ENCODE measurements at regions not wholly inside any gene's neighbourhood (a gene's known extent, or its start where the extent isn't known, plus 50 kb on each side); places are given as distances from the start of the nearest gene placed in this dataset.

GRCh38 chr20:6483727-6484126 lies 283.8 kb upstream of the BMP2 start:
- no peak for DNase-seq

- no peak for DNase-seq
Measured at GRCh38 chr20:6482486-6482885, 285.0 kb upstream of the BMP2 start.

GRCh38 chr20:6480328-6481200 lies 286.9 kb upstream of the BMP2 start:
- no peak for DNase-seq

GRCh38 chr20:6473197-6473596 lies 294.3 kb upstream of the BMP2 start:
- no peak for DNase-seq

- DNase-seq = no peak
Measured at GRCh38 chr20:6471871-6472270, 295.6 kb upstream of the BMP2 start.

GRCh38 chr20:6471110-6471647 lies 296.3 kb upstream of the BMP2 start:
- DNase-seq = no peak

- DNase-seq = no peak
Measured at GRCh38 chr20:6469695-6470094, 297.8 kb upstream of the BMP2 start.

GRCh38 chr20:6468423-6469116 lies 298.9 kb upstream of the BMP2 start:
- no peak for DNase-seq

GRCh38 chr20:6467562-6467961 lies 299.9 kb upstream of the BMP2 start:
- DNase-seq = no peak

GRCh38 chr20:6466075-6466810 lies 301.2 kb upstream of the BMP2 start:
- DNase-seq = no peak

GRCh38 chr20:6450841-6451240 lies 316.6 kb upstream of the BMP2 start:
- no peak for DNase-seq

GRCh38 chr20:6440443-6440799 lies 317.6 kb upstream of the FERMT1 start:
- DNase-seq = no peak

- DNase-seq = no peak
Measured at GRCh38 chr20:6439737-6440442, 317.1 kb upstream of the FERMT1 start.

- no peak for DNase-seq
Measured at GRCh38 chr20:6434131-6434530, 311.3 kb upstream of the FERMT1 start.

GRCh38 chr20:6430381-6430780 lies 307.6 kb upstream of the FERMT1 start:
- no peak for DNase-seq

- no peak for DNase-seq
Measured at GRCh38 chr20:6426287-6426891, 303.6 kb upstream of the FERMT1 start.

- DNase-seq = no peak
Measured at GRCh38 chr20:6421321-6422248, 298.8 kb upstream of the FERMT1 start.

- DNase-seq = no peak
Measured at GRCh38 chr20:6420336-6420735, 297.5 kb upstream of the FERMT1 start.

GRCh38 chr20:6418732-6419131 lies 295.9 kb upstream of the FERMT1 start:
- DNase-seq = no peak

- no peak for DNase-seq
Measured at GRCh38 chr20:6416371-6416770, 293.5 kb upstream of the FERMT1 start.

GRCh38 chr20:6411651-6412050 lies 288.8 kb upstream of the FERMT1 start:
- DNase-seq = no peak

Measured in activated CD4-positive, alpha-beta T cell treated with anti-CD3 and anti-CD28 coated beads, Interleukin-2, amount 50 U/mL, for 16 hours (primary cell).